IMR-90 (cell line): ENCODE measurements at regions not wholly inside any gene's neighbourhood (a gene's known extent, or its start where the extent isn't known, plus 50 kb on each side); places are given as distances from the start of the nearest gene placed in this dataset.

Source experiments
- ATAC-seq: fragments of 200-7000 bp; cut with Tn5 transposase; 2 replicates; pipeline ENCODE4 v1.9.1; 2020; ENCODE audit warnings: low read depth, mild to moderate bottlenecking, moderate library complexity
- BruUV-seq: library from RNA; stranded (reverse); fragments of 400-500 nt; replicated peaks from 2 replicates; lab custom pipeline; 2021; lab: Mats Ljungman, UMichigan
- CTCF ChIA-PET: fragments of 300-600 bp; formaldehyde crosslinking; extraction: SDS; loops from one replicate; lab custom pipeline; 2021; ENCODE audit warnings: antibody characterized with exemption; lab: Yijun Ruan, JAX
- POLR2A ChIA-PET: fragments of 300-600 bp; sonication (Branson Sonifier 250); formaldehyde crosslinking; loops from one replicate; lab custom pipeline; 2022; ENCODE audit warnings: antibody characterized with exemption; ENCODE audit not compliant: unreplicated experiment; lab: Charles Lee
- DNase-seq: peaks from one replicate; pipeline ENCODE4 v3.0.0; 2013
- H2AFZ ChIP-seq: replicated peaks from 2 replicates; pipeline ENCODE3; 2013; ENCODE audit warnings: low read length, mild to moderate bottlenecking; ENCODE audit not compliant: poor library complexity
- H2AK5ac ChIP-seq: 2 replicates; pipeline ENCODE4 v1.6.1; 2013; ENCODE audit warnings: low read depth, low read length, inconsistent platforms
- H2AK9ac ChIP-seq: replicated peaks from 2 replicates; pipeline ENCODE3; 2013; ENCODE audit warnings: mild to moderate bottlenecking, low read depth, low read length, moderate library complexity; ENCODE audit not compliant: poor library complexity
- H2BK120ac ChIP-seq: 2 replicates; pipeline ENCODE4 v1.6.1; 2013; ENCODE audit warnings: low read depth, low read length, inconsistent platforms
- H2BK15ac ChIP-seq: 3 replicates; pipeline ENCODE4 v1.6.1; 2013; ENCODE audit warnings: low read depth, low read length, inconsistent platforms
- H2BK20ac ChIP-seq: 2 replicates; pipeline ENCODE4 v1.6.1; 2013; ENCODE audit warnings: low read depth, mild to moderate bottlenecking, inconsistent platforms, low read length, moderate library complexity
- H2BK5ac ChIP-seq: 2 replicates; pipeline ENCODE4 v1.6.1; 2013; ENCODE audit warnings: mild to moderate bottlenecking, low read depth, low read length, inconsistent platforms; ENCODE audit not compliant: poor library complexity, severe bottlenecking
- H3K14ac ChIP-seq: replicated peaks from 2 replicates; pipeline ENCODE4 v1.6.1; 2013; ENCODE audit warnings: low read depth, low read length, inconsistent platforms
- H3K18ac ChIP-seq: 2 replicates; pipeline ENCODE4 v1.6.1; 2013; ENCODE audit warnings: low read depth, low read length, control low read depth
- H3K23ac ChIP-seq: 2 replicates; pipeline ENCODE4 v1.6.1; 2013; ENCODE audit warnings: low read depth, low read length, inconsistent platforms
- H3K27ac ChIP-seq: 2 replicates; pipeline ENCODE4 v1.5.1; 2013; ENCODE audit warnings: mild to moderate bottlenecking, control low read depth, low read length; ENCODE audit not compliant: insufficient read depth
- H3K27me3 ChIP-seq: 2 replicates; pipeline ENCODE4 v1.6.1; 2013; ENCODE audit warnings: low read length; ENCODE audit not compliant: control insufficient read depth, insufficient read depth
- H3K36me3 ChIP-seq: 2 replicates; pipeline ENCODE4 v1.6.1; 2013; ENCODE audit warnings: low read length, mixed read lengths; ENCODE audit not compliant: control insufficient read depth, insufficient read depth
- H3K4ac ChIP-seq: 2 replicates; pipeline ENCODE4 v1.6.1; 2013; ENCODE audit warnings: low read depth, low read length, inconsistent platforms
- H3K4me1 ChIP-seq: 2 replicates; pipeline ENCODE4 v1.6.1; 2013; ENCODE audit warnings: low read length, mixed read lengths; ENCODE audit not compliant: control insufficient read depth, insufficient read depth
- H3K4me2 ChIP-seq: 2 replicates; pipeline ENCODE4 v1.6.1; 2013; ENCODE audit warnings: low read depth, mild to moderate bottlenecking, control low read depth, low read length, moderate library complexity
- H3K4me3 ChIP-seq: 2 replicates; pipeline ENCODE4 v1.5.1; 2013; ENCODE audit warnings: low read depth, mild to moderate bottlenecking, control low read depth, low read length, moderate library complexity; ENCODE audit not compliant: insufficient read depth
- H3K56ac ChIP-seq: 2 replicates; pipeline ENCODE4 v1.6.1; 2013; ENCODE audit warnings: low read length, inconsistent platforms; ENCODE audit not compliant: insufficient read depth; ENCODE audit errors: extremely low read depth
- H3K79me1 ChIP-seq, 2 experiments: 2 replicates each; pipeline ENCODE4 v1.6.1; 2013; ENCODE audit warnings: low read length in 2 of 2, inconsistent platforms in 1 of 2, low read depth in 1 of 2
- H3K9ac ChIP-seq: 2 replicates; pipeline ENCODE4 v1.6.1; 2013; ENCODE audit warnings: low read depth, low read length, control low read depth
- H3K9me1 ChIP-seq: 2 replicates; pipeline ENCODE4 v1.6.1; 2013; ENCODE audit warnings: low read length, inconsistent platforms; ENCODE audit not compliant: insufficient read depth
- H3K9me3 ChIP-seq: 2 replicates; pipeline ENCODE4 v1.6.1; 2013; ENCODE audit warnings: low read length; ENCODE audit not compliant: control insufficient read depth, insufficient read depth
- H4K20me1 ChIP-seq: 2 replicates; pipeline ENCODE4 v1.6.1; 2013; ENCODE audit warnings: low read length, inconsistent platforms; ENCODE audit not compliant: insufficient read depth
- H4K5ac ChIP-seq: 2 replicates; pipeline ENCODE4 v1.6.1; 2013; ENCODE audit warnings: mild to moderate bottlenecking, low read depth, low read length, control low read depth
- H4K8ac ChIP-seq, 2 experiments: 2 replicates each; pipeline ENCODE4 v1.6.1; 2013; ENCODE audit warnings: low read depth in 2 of 2, low read length in 2 of 2, control low read depth in 1 of 2, inconsistent platforms in 1 of 2
- H4K91ac ChIP-seq: 2 replicates; pipeline ENCODE4 v1.6.1; 2013; ENCODE audit warnings: low read depth, low read length, inconsistent platforms; ENCODE audit not compliant: insufficient read depth
- CHD1 ChIP-seq: IDR thresholded peaks from 2 replicates; pipeline ENCODE4 v1.6.1; 2012; ENCODE audit warnings: low read depth, low read length, improper control_type of control experiment
- CTCF ChIP-seq: conservative IDR thresholded peaks from 2 replicates; pipeline ENCODE4 v1.5.1; 2012; ENCODE audit warnings: mild to moderate bottlenecking, low read depth, low read length, improper control_type of control experiment
- ELK1 ChIP-seq: fragments of 150-350 bp; IDR thresholded peaks from 2 replicates; pipeline ENCODE4 v1.6.1; 2016; ENCODE audit warnings: low read depth, mild to moderate bottlenecking, low read length, moderate library complexity, borderline replicate concordance
- FOS ChIP-seq: fragments of 150-350 bp; IDR thresholded peaks from 2 replicates; pipeline ENCODE4 v1.6.1; 2016; ENCODE audit warnings: low read depth, low read length
- MAFK ChIP-seq: IDR thresholded peaks from 2 replicates; pipeline ENCODE4 v1.6.1; 2012; ENCODE audit warnings: low read depth, low read length, improper control_type of control experiment
- MAZ ChIP-seq: IDR thresholded peaks from 2 replicates; pipeline ENCODE4 v1.6.1; 2012; ENCODE audit warnings: low read depth, mild to moderate bottlenecking, low read length, improper control_type of control experiment, moderate library complexity, borderline replicate concordance
- RCOR1 ChIP-seq: IDR thresholded peaks from 2 replicates; pipeline ENCODE4 v1.6.1; 2012; ENCODE audit warnings: mild to moderate bottlenecking, low read length, improper control_type of control experiment; ENCODE audit not compliant: insufficient replicate concordance
- WGBS, 2 experiments: methylation state at CpG; one replicate each; pipeline versions ENCODE4 v1.1.5 to v1.1.7; 2013; ENCODE audit warnings: missing lambda C conversion rate in 2 of 2; ENCODE audit not compliant: insufficient read length in 1 of 2; ENCODE audit errors: extremely low coverage in 2 of 2; 5-methylcytosine and 5-hydroxymethylcytosine counted together
- dilution Hi-C: fragments of 300-500 bp; cut with HindIII; formaldehyde crosslinking; loops from one replicate; pipeline ENCODE4 v1.14.3; 2018; ENCODE audit warnings: low sequenced_read_pairs; ENCODE audit not compliant: unreplicated experiment
- in situ Hi-C: fragments of 300-500 bp; cut with MboI; formaldehyde crosslinking; loops from 3 replicates; pipeline ENCODE4 v1.14.3; 2019; ENCODE audit warnings: low sequenced_read_pairs, inconsistent platforms, mixed read lengths
- intact Hi-C: fragments of 100-400 bp; cut with micrococcal nuclease; formaldehyde crosslinking; loops from 2 replicates; pipeline ENCODE4 v1.10.0; 2022

GRCh38 chr13:78845656-78846365, 186.9 kb upstream of the OBI1 start:
- in situ Hi-C loops, result no loop called here
- dilution Hi-C loops, result no loop called here
- H3K27me3 ChIP-seq, result no peaks in the 10 kb centered on the region
- TF ChIP-seq FOS, result no peak
- TF ChIP-seq CTCF, result no peak
- TF ChIP-seq ELK1, result no peak
- TF ChIP-seq CHD1, result no peak
- TF ChIP-seq MAZ, result no peak
- TF ChIP-seq RCOR1, result no peak
- no peak for TF ChIP-seq MAFK
- CTCF ChIA-PET, result no interaction called here
- H2AK9ac ChIP-seq, result no peak overlapping the region
- no peak overlapping the region for H3K18ac ChIP-seq
- no peaks in the 10 kb centered on the region for H3K79me1 ChIP-seq
- H3K27ac ChIP-seq, result no peak overlapping the region
- H2BK20ac ChIP-seq, result no peak overlapping the region
- H4K91ac ChIP-seq, result no peak overlapping the region
- H2AFZ ChIP-seq, result no peak overlapping the region
- ATAC-seq (no peak), DNase-seq (no peak)
- no peak overlapping the region for H3K23ac ChIP-seq
- H2BK15ac ChIP-seq, result no peak overlapping the region
- POLR2A ChIA-PET, result no interaction called here
- no peak overlapping the region for H3K56ac ChIP-seq
- no peak overlapping the region for H3K4me2 ChIP-seq
- no peaks in the 10 kb centered on the region for H3K36me3 ChIP-seq
- no peak overlapping the region for H3K14ac ChIP-seq
- H3K4ac ChIP-seq, result no peak overlapping the region
- H2BK120ac ChIP-seq, result no peak overlapping the region
- no peaks in the 10 kb centered on the region for H3K9me1 ChIP-seq
- H4K8ac ChIP-seq, result no peak overlapping the region
- H3K4me1 ChIP-seq, result no peaks in the 10 kb centered on the region
- no peak overlapping the region for H2AK5ac ChIP-seq
- intact Hi-C loops, result no loop called here
- H3K9me3 ChIP-seq, result peaks cover 3% of the 10 kb centered on the region; the same call in 1 of the 2 replicates
- H3K4me3 ChIP-seq, result no peak overlapping the region
- no peak overlapping the region for H2BK5ac ChIP-seq
- BruUV-seq, result no TSS peak
- no CpG with 5 or more reads among the region's 3 CpGs for WGBS, 2 experiments
- H4K5ac ChIP-seq, result no peak overlapping the region
- H4K20me1 ChIP-seq, result no peaks in the 10 kb centered on the region
- no peak overlapping the region for H3K9ac ChIP-seq
